HFFc6 (cell line): ENCODE measurements at regions not wholly inside any gene's neighbourhood (a gene's known extent, or its start where the extent isn't known, plus 50 kb on each side); places are given as distances from the start of the nearest gene placed in this dataset.

Experiments
- DNase-seq: peaks from one replicate; pipeline ENCODE4 v3.0.0-alpha.2; 2018
- H3K27ac Mint-ChIP-seq: 2 replicates; pipeline ENCODE4 v1.8.0; 2020; ENCODE audit warnings: mild to moderate bottlenecking, mixed read lengths
- H3K27me3 Mint-ChIP-seq: 2 replicates; pipeline ENCODE4 v1.8.0; 2021; ENCODE audit warnings: mild to moderate bottlenecking, moderate library complexity, mixed read lengths; ENCODE audit not compliant: insufficient read depth
- H3K36me3 Mint-ChIP-seq: 2 replicates; pipeline ENCODE4 v1.8.0; 2021; ENCODE audit warnings: low read depth, mixed read lengths
- H3K4me1 Mint-ChIP-seq: 2 replicates; pipeline ENCODE4 v1.8.0; 2020; ENCODE audit warnings: low read depth, mixed read lengths
- H3K4me3 Mint-ChIP-seq: 2 replicates; pipeline ENCODE4 v1.8.0; 2020; ENCODE audit warnings: mild to moderate bottlenecking, moderate library complexity, mixed read lengths
- H3K9me3 Mint-ChIP-seq: 2 replicates; pipeline ENCODE4 v1.8.0; 2020; ENCODE audit warnings: mild to moderate bottlenecking, mixed read lengths
- TF ChIP-seq, protein P1 (sequence below): fragments of 200-600 bp; sonication (generic); IDR thresholded peaks from 2 replicates; pipeline ENCODE4 v1.5.0; 2021; ENCODE audit warnings: antibody characterized with exemption, mild to moderate bottlenecking

- DNase-seq = no peak
- no peak overlapping the region for H3K4me3 Mint-ChIP-seq
- no peaks in the 10 kb centered on the region for H3K36me3 Mint-ChIP-seq
- no peaks in the 10 kb centered on the region for H3K9me3 Mint-ChIP-seq
- H3K4me1 Mint-ChIP-seq = peaks cover 9% of the 10 kb centered on the region; the same call in 1 of the 2 replicates
- peaks cover 9% of the 10 kb centered on the region for H3K27me3 Mint-ChIP-seq
- no peak overlapping the region for H3K27ac Mint-ChIP-seq
- TF ChIP-seq, protein P1, sequence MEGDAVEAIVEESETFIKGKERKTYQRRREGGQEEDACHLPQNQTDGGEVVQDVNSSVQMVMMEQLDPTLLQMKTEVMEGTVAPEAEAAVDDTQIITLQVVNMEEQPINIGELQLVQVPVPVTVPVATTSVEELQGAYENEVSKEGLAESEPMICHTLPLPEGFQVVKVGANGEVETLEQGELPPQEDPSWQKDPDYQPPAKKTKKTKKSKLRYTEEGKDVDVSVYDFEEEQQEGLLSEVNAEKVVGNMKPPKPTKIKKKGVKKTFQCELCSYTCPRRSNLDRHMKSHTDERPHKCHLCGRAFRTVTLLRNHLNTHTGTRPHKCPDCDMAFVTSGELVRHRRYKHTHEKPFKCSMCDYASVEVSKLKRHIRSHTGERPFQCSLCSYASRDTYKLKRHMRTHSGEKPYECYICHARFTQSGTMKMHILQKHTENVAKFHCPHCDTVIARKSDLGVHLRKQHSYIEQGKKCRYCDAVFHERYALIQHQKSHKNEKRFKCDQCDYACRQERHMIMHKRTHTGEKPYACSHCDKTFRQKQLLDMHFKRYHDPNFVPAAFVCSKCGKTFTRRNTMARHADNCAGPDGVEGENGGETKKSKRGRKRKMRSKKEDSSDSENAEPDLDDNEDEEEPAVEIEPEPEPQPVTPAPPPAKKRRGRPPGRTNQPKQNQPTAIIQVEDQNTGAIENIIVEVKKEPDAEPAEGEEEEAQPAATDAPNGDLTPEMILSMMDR = no peak
Observed at GRCh38 chr15:47296881-47297280, 420.4 kb upstream of the SEMA6D start.

GRCh38 chr15:47299846-47300434, 417.4 kb upstream of the SEMA6D start:
- Mint-ChIP-seq H3K27me3 (peaks cover 4% of the 10 kb centered on the region), H3K36me3 (no peaks in the 10 kb centered on the region), H3K4me1 (peaks cover 9% of the 10 kb centered on the region; the same call in 1 of the 2 replicates), H3K9me3 (no peaks in the 10 kb centered on the region), H3K27ac (no peak overlapping the region), H3K4me3 (no peak overlapping the region)
- no peak for DNase-seq
- TF ChIP-seq, protein P1 = no peak

DNA sequence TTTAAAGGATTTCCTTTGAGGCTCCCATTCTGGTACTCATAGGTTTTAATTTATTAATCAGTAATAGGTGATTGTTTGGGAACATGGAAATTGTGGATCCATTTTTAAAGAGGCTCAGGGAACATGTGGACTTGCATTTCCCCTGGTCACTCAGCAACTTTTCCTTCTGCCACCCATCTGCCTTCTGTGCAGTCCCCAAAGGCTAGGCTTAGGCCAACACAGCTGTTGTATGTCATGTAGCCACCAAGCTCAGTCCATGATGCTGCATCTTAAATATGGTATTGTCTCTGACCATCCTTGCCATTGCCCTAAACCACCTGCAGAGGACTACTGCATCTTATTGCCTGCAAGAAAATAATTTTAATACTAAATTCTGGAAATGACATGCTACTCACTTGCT, 416.7 kb upstream of the SEMA6D start:
- H3K36me3 Mint-ChIP-seq = no peaks in the 10 kb centered on the region
- TF ChIP-seq, protein P1 = no peak
- H3K4me3 Mint-ChIP-seq = no peak overlapping the region
- no peaks in the 10 kb centered on the region for H3K9me3 Mint-ChIP-seq
- H3K27ac Mint-ChIP-seq = no peak overlapping the region
- peaks cover 9% of the 10 kb centered on the region; the same call in 1 of the 2 replicates for H3K4me1 Mint-ChIP-seq
- H3K27me3 Mint-ChIP-seq = peaks cover 4% of the 10 kb centered on the region
- no peak for DNase-seq

- H3K9me3 Mint-ChIP-seq = no peaks in the 10 kb centered on the region
- no peak overlapping the region for H3K27ac Mint-ChIP-seq
- no peaks in the 10 kb centered on the region for H3K36me3 Mint-ChIP-seq
- TF ChIP-seq, protein P1 = no peak
- H3K4me1 Mint-ChIP-seq = peaks cover 9% of the 10 kb centered on the region; the same call in 1 of the 2 replicates
- H3K27me3 Mint-ChIP-seq = peaks cover 4% of the 10 kb centered on the region
- DNase-seq = no peak
- H3K4me3 Mint-ChIP-seq = no peak overlapping the region
Observed at GRCh38 chr15:47301481-47301880, 415.8 kb upstream of the SEMA6D start.

DNA sequence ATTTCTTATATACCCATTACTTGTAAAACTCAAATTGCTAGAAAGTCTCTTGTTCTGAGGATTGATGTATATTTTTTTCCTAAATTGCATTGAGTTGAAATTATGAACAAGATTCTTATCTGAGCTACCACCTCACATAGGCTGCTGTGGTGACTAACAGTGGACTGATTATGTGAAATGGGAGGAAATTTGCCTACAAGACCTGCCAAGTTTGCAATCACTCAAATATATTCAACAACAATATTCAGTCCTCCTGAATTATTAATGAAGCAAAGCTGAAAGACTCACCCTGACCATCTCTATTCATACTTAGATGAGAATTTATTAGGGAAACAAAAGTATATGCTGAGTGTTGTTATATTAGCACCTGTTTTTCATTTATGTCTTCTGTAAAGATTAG, 412.6 kb upstream of the SEMA6D start:
- TF ChIP-seq, protein P1 = no peak
- no peak for DNase-seq
- no peak overlapping the region for H3K4me3 Mint-ChIP-seq
- H3K36me3 Mint-ChIP-seq = no peaks in the 10 kb centered on the region
- H3K27ac Mint-ChIP-seq = no peak overlapping the region
- H3K4me1 Mint-ChIP-seq = no peaks in the 10 kb centered on the region
- H3K9me3 Mint-ChIP-seq = no peaks in the 10 kb centered on the region
- peaks cover 4% of the 10 kb centered on the region; the same call in 1 of the 2 replicates for H3K27me3 Mint-ChIP-seq

- peaks cover 3% of the 10 kb centered on the region; the same call in 1 of the 2 replicates for H3K27me3 Mint-ChIP-seq
- H3K4me3 Mint-ChIP-seq = no peak overlapping the region
- TF ChIP-seq, protein P1 = no peak
- H3K4me1 Mint-ChIP-seq = no peaks in the 10 kb centered on the region
- H3K9me3 Mint-ChIP-seq = no peaks in the 10 kb centered on the region; the same call in 1 of the 2 replicates
- H3K36me3 Mint-ChIP-seq = no peaks in the 10 kb centered on the region
- no peak overlapping the region for H3K27ac Mint-ChIP-seq
- DNase-seq = no peak
Observed at GRCh38 chr15:47312161-47312560, 405.1 kb upstream of the SEMA6D start.
